ENCODE measurements at regions not wholly inside any gene's neighbourhood (a gene's known extent, or its start where the extent isn't known, plus 50 kb on each side); places are given as distances from the start of the nearest gene placed in this dataset.

DNA sequence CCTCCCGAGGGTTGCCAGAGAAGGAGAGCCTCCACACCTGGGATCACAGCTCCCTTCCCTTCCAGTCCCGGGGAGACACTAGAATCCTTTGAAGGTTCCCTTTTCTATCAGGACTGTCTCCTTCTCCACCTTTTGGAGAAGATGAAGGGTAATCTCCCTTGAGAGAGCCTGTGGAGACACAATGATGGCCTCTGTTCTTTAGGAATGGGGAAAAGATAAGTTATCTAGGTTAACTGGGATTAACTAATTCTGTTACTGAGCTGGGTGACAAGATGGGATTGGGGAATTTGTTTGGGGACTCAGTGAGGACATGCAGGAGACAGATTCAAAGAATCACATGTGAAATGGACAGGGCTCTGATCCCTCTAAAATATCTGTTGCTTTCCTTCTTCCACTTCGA, 181.1 kb upstream of the BMPER start:
- TF ChIP-seq, protein P1, sequence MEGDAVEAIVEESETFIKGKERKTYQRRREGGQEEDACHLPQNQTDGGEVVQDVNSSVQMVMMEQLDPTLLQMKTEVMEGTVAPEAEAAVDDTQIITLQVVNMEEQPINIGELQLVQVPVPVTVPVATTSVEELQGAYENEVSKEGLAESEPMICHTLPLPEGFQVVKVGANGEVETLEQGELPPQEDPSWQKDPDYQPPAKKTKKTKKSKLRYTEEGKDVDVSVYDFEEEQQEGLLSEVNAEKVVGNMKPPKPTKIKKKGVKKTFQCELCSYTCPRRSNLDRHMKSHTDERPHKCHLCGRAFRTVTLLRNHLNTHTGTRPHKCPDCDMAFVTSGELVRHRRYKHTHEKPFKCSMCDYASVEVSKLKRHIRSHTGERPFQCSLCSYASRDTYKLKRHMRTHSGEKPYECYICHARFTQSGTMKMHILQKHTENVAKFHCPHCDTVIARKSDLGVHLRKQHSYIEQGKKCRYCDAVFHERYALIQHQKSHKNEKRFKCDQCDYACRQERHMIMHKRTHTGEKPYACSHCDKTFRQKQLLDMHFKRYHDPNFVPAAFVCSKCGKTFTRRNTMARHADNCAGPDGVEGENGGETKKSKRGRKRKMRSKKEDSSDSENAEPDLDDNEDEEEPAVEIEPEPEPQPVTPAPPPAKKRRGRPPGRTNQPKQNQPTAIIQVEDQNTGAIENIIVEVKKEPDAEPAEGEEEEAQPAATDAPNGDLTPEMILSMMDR (IDR thresholded peaks at IDR 0.05), result no peak
- TF ChIP-seq EZH2 (IDR thresholded peaks at IDR 0.05; ENCODE audit: borderline replicate concordance, insufficient read depth, low read depth, low read length, poor library complexity, severe bottlenecking), result no peak
